Stimulated activated CD4-positive, alpha-beta T cell treated with anti-CD3 and anti-CD28 coated beads, Interleukin-2, amount 100 ng/mL, for 24 hours (primary cell): ENCODE measurements at regions not wholly inside any gene's neighbourhood (a gene's known extent, or its start where the extent isn't known, plus 50 kb on each side); places are given as distances from the start of the nearest gene placed in this dataset.
A peak's percentile ranks its signal among the peaks of the same experiment; 100 is the strongest.
"Not testable (repeated sequence)": the region's sequence is repeated elsewhere in the genome, so short reads cannot be mapped to it uniquely, and the experiment has no call there.

ENCODE experiments used
- DNase-seq, 2 donors: peaks; one replicate each; pipeline ENCODE4 v3.0.0-alpha.2; 2020

DNA sequence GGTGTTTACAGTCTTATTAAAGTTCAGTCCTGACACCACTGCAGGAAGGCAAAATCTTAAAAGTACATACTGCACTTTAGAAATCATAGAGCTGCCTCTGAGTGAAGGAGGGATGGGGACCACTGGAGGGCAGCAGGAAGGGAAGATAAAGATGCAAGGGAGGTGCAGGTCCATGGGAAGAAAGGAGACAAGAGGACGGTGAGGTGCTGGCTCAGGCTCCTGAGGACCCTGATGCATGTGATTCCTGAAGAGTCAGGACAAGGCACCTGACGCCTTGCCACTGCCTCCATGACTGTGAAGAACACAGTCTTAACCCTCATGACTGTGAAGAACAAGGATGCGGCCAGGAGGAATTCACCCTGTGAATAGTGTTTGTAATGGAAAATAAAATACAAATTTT, 116.2 kb upstream of the NPAS2 start:
- no peak for DNase-seq

DNA sequence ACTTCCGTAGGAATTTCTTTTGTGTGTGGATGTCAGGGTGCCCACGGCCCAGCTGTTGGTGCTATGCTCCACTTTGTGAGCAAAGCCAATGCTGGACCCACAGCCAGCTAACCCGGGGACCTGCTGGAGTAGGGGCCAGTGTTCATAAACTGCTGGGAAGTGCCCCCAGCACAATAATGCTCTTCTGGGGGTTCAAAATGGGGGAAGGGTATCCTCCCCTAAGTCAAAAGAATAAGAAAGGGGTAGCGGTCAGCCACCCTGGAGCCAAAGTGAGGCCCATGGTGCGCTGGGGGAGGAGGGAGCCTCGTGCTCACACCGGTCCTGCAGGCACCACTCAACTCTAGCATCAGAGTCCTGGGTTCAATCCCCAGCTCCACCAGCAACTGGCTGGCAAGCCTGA, 115.8 kb upstream of the NPAS2 start:
- no peak for DNase-seq

DNA sequence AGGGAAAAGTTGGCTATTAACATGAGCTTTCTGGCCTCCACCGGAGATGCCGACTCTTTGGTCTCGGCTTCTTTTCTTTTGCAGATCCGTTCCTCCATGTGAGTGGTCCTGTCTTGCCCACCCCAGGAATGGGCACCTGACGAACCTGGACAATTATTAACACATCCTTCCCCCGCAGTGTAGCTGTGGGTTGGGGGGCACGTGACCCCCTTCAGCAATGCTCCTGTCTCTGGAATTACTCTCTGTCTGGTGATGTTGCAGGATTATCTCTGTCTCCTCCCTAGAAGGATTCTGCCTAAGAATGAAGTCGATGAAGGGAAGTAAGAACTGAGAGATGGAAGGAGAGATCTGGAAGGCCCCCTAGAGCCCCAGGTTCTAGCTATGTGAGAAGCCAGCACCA, 115.2 kb upstream of the NPAS2 start:
- DNase-seq, result no peak

DNA sequence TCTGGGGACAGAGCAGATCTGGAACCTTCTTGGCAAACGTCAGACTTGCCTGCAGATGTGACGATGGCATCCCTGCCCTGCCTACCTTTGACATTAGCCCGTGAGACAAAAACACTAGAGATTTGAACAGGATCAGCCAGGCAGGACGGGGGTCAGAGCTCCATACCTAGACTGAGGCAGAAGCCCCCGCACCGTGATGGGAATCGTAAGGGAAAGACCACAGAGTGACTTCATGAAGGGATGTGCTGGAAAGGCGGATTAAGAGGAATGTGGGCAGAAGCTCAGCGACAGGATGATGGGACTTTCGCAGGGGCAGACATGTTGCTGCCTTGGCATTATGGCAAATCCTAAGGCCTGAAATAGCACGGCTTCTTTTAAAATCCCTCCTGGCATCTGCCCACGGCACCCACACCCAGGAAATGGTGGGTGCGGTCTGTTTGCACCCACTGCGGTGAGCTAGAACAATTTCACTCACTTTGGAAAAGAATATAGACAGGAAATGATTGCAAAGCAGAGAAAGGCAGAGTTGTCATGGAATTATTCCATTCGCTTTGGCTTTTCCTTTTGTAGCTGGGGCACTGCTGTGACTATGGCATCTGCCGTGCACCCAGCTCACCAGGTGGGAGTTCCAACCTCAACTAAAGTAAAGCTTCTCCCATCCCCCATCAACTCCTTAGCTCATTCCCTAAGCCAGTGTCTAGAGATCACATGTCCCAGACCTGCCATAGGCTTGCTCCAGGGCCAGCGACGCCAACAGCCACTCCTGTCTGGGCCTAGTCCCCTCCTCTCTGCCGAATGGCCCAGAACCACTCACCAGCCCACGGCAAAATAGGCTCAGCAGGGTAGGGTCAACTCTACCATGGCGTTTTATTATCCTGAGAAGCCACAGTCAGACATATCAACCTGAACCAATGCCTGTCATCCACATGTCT, 112.7 kb upstream of the NPAS2 start:
- no peak for DNase-seq

DNA sequence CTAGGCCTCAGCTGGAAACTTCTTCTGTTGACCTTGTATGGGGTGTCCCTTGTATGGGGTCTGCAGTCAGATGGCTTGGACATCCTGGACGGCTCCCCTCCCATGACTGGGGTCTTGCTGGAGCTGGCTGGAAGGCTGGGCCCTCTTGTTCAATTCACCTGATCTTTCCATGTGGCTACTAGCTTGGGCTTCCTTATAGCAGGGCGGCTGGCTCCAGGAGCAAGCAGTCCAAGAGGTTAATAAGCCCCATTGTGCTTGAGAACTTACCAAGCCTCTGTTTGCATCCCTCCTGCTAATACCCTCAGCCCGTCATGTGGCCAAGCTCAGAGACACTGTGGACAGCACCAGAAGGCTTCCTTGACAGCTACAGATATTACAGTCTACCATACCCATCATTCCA, 111.6 kb upstream of the NPAS2 start:
- DNase-seq, result no peak

DNA sequence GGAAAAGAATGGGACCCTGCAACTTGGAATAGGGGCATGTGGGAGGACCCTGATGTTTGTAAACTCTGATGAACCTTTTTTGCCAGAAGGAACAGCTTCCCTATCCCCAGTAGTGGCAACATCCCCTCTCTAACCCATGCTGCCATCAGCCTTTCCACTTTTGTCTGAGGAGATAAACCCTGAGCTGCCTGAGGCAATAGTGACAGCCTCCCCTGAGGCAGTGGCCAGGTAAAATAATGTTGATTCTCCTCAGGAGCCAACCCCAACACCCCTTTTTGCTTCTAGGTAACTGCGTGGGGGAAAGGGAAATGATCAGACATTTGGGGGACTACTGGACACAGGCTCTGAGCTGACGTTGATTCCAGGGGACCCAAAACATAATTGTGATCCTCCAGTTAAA, 106.8 kb upstream of the NPAS2 start:
- no peak for DNase-seq

DNA sequence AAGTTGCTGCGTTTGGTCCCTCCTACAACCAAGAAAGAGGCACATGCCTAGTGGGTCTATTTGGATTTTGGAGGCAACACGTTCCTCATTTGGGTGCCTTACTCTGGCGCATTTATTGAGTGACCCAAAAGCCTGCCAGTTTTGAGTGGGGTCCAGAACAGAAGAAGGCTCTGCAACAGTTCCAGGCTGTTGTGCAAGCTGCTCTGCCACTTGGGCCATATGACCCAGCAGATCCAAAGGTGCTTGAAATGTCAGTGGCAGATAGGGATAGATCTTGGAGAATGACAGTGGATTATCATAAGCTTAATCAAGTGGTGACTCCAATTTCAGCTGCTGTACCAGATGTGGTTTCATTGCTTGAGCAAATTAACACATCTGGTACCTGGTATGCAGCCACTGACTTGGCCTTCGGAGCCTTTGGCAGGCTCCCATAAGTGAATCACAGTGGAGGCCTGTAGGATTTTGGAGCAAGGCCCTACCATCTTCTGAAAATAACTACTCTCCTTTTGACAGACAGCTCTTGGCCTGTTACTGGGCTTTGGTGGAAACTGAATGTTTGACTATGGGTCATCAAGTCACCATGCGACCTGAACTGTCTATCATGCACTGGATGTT, 105.4 kb upstream of the NPAS2 start:
- DNase-seq, result not testable (repeated sequence)

DNA sequence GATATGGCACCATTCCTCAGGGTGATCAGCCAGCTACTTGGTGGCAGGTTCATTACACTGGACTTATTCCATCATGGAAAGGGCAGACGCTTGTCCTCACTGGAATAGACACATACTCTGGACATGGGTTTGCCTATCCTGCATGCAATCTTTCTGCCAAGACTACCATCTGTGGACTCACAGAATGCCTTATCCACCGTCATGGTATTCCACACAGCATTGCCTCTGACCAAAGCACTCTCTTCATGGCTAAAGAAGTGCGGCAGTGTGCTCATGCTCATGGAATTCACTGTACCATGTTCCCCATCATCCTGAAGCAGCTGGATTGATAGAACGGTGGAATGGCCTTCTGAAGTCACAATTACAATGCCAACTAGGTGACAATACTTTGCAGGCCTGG, 104.1 kb upstream of the NPAS2 start:
- not testable (repeated sequence) for DNase-seq

DNA sequence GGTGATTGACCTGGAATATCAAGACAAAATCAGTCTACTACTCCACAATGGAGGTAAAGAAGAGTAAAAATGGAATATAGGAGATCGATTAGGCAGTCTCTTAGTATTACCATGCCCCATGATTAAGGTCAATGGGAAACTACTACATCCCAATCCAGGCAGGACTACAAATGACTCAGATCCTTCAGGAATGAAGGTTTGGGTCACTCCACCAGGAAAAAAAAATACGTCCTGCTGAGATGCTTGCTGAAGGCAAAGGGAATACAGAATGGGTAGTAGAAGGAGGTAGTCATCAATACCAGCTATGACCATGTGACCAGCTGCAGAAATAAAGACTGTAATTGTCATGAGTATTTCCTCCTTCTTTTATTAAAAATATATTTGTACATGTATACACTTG, 103.4 kb upstream of the NPAS2 start:
- no peak for DNase-seq

DNA sequence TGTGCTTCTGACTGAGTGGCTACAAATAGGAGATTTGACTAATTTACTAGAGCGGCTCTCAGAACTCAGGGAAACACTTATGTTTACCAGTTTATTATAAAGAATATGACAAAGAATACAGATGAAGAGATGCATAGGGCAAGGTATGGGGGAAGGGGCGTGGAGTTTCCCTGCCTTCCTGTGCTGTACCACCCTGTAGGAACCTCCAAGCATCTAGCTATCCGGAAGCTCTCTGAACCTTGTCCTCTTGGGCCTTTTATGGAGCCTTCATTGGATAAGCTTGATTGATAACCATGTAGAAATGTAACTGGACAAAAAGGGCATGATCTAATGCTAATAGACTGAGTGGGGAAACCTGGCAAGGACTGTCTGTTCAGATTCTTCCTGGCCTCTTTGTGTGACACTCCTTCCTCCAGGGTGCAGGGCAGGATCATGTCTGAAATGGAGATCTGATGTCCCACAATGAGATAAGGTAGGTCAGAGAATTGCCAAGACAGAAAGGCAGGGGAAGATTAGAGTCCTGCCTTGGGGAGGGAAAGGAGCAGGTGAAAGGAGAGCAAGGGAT, 101.8 kb upstream of the NPAS2 start:
- no peak for DNase-seq

DNA sequence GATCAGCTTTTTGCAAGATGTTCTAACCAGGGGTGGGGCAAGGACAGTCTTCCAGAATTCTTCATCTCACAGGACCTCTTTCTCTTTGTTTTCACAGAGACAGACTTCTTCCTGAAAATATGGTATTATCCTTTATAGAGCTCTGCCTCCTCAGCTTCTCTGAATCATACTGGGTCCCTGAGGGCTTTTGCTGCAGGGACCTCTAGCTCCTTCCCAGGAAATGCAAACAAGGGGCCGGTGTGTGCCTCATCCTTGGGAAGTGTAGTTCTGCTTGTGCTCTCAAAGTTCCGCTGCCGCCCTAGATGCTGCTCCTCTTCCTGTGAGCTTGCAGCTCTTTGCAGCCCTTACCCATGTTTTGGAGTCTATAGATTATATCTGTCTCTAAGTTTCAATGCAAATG, 99.5 kb upstream of the NPAS2 start:
- DNase-seq, result no peak

DNA sequence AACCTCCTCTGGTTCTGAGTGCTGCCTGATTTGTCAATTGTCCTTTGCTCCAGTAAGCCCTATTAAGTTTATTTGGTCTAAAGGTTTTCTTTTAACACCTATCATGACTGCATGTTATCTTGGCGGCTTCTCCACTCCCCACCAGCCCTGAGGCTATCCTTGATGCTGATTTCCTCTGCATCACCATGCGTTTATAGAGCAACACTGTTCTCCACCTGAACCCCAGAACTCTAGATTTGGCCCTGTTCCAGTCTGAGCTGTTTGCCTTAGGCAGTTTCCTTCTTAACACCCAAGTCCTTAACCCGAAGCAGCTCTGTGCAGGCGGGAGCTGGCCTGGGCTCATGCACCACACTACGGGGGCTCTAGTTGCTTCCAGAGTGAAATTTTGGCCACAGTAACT, 98.2 kb upstream of the NPAS2 start:
- DNase-seq, result no peak

DNA sequence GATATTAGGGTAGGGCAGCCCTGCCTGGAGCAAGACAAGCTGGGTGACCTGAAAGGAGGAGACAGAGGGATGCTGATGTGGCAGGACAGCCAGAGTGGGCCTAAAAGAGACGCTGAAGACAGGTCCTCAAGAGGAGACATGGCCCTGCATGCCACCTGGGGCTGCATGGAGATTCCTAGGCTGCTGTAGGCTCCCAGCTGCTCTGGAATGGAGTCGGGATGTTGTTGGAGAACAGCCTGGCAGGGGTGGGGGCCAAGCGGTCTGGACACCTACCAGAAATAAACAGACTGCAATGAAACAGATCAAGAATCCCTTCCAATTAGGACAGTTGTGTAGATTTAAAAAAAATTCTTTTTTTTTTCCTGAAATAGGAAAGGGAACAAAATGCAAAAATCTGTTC, 97.8 kb upstream of the NPAS2 start:
- DNase-seq, result no peak

DNA sequence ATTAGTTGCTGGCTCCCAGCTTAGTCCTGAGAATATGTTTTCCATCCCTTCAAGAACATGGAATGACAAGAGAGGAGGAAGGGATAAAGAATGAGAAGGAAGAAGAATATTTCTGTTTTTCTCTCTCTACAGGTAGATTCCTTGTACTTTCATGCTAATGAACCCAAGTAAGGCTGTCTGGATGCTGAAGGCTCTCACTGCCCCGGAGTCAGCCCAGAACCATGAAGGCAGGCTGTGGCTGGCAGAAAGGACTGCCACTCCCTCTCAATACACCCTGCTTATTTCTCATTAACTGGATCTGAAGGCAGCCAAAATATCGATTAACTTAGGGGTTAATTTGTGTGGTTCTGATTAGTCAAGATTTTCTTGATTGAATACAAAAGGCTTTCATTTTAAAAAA, 93.1 kb upstream of the NPAS2 start:
- no peak for DNase-seq

DNA sequence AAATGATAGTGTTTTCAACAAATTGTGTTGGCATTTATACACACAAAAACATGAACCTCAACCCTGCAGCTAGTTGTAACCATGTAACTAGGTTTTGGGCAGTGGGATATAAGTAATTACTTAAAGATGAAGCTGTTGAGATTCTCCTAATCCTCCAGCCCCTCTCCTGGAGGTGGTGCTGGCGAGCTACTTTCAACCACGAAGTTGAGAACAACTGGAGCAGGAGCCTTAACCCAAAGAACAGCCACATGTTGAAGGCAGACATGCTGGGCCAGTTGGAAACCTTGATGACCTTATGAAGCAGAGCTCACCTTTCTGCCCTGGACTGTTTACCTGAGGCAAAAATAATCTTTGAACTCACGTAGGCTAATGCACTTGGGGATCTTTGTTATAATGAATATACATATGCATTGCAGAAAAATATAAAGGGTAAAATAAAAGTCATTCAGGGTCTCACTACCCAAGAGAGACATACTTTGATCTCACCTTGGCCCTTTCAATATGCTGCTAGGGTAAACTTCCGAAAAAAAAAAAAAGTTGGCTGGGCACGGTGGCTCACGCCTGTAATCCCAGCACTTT, 89.6 kb upstream of the NPAS2 start:
- DNase-seq, result peak; percentile 43 to 55

DNA sequence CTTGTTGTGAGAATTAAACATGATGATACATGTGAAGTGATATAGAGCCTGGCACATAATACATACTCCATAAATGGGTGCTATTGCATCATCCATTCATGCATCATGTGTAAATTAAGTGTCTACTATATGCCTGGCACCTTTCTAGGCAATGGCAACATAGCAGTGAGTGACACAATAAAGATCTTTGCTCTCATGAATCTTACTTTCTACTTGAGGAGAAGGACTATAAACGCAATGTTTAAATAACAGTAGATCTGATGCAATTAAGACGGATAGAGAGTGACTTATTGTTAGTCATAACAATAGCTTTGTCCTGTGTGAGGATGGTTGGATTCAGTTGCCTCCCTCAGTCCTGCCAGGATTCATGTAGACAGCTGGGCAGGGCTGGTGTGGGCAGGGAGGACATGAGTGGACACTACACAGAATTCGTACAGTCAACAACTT, 88.4 kb upstream of the NPAS2 start:
- DNase-seq, result no peak

DNA sequence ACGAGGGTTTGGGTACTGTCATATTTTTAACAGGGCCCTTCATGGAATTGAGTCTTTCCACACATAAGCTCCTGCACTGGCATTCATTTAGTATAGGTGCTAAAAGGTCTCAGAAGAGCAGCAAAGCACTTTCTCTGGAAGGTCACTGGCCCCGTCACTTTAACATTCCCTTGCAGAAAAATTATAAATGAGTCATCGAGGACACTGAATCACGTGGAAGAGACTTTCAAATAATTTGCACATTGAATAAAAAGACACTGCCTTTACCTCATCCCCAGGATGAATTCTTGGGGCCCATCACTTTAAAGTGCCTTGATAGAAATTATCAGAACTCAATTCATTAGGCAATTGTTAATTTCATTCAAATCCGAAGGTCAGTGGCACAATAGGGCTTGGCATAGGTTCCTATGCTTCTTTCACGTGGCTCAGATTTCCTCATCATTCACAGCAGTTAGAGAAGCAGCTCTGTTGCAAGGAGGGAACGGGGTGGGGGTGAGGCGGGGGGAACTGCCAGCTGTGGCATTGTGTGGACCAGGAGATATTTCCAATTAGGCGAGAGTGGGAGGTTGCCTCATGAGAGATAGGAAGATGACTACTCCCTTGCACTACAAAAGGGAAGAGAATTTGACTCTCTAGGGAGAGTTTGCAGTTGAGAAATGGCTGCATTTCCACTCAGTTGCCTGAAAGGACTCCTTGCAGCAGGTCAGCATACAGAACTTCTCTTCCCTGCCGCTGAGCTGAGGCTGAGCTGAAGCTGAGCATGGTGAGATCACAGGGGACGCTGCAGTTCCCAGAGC, 86.3 kb upstream of the NPAS2 start:
- DNase-seq, result no peak

DNA sequence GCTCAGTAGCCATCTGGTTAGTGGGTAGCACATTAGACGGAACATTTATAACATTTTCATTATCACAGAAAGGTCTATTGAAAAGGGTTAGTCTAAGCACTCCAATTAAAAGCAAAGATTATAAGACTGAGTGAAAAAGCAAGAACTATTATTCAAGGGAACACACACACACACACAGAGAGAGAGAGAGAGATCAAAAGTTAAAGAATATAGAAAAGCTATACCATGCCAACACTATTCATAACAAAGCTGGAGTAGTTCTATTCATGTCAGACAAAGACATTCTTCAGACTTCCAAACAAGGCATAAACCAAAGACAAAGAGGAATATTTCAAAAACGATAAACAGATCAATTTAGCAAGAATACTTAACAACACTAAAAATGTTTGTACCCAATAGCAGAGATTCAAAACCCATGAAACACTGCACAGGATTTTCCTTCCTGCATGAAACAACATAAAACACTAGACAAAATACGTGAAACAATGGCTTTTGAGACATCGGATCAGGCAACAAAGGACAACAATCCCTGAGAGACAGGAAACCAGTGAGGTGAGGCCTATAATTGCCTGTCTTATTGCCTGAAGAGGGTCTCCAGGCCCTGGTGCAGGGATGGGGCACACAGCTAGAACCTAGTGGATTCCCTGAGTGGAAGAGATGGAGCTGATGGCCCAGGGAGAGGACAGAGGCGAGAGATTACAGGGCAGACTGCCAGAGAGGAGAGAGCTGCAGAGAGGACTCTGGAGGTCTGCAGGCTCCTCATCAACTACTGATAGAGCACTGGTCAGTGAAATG, 83.6 kb upstream of the NPAS2 start:
- no peak for DNase-seq

DNA sequence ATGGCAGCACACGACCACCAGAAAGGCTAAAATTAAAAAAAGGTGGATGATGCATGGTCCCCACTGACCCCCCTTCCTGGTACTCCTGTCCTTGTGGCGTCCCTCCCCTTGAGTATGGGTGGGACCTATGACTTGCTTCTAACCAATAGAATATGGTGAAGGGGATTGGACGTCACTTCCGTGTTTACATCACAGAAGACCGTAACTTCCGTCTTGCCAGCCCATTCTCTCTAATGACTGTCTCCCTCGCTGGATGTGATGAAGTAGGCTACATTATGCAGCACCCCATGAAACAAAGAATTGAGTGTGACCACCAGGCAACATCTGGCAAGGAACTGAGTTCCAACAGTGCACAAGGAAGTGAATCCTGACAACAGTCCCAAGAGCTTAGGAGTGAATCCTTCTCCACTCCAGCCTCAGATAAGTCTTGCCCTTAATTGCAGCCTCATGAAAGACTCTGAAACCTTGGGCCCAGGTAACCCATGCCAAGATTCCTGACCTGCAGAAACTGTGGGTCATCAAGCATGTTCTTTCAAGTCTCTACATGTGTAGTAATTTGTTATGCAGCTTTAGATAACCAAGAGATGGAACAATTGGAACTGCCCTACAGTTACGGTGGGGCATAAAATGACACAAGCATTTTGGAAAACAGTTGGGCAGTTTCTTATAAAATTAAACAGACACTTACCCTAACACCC, 80.1 kb upstream of the NPAS2 start:
- DNase-seq, result no peak

DNA sequence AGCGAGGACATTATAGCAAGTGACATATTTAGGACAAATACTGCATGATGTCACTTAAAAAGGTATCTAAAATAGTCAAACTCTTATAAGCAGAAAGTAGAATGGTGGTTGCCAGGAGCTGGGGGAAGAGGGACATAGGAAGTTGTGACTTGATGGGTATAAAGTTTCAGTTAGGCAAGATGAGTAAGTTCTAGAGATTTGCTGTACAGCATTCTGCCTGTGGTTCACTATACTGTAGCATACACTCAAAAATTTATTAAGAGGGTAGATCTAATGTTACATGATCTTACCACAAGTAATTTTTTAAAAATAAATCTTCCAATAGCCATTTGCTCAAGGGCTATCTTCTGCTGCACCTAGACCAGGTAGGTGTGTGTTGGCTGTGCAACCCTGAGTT, 78.1 kb upstream of the NPAS2 start:
- no peak for DNase-seq
